B cell (primary cell): ENCODE measurements at regions not wholly inside any gene's neighbourhood (a gene's known extent, or its start where the extent isn't known, plus 50 kb on each side); places are given as distances from the start of the nearest gene placed in this dataset.

Source experiments
- ATAC-seq: fragments of 200-7000 bp; cut with Tn5 transposase; one replicate; pipeline ENCODE4 v1.10.0; 2021; ENCODE audit warnings: low read depth, mild to moderate bottlenecking, moderate number of reproducible peaks, moderate library complexity
- CTCF ChIA-PET: fragments of 350-600 bp; sonication (Branson Sonifier 250); formaldehyde crosslinking; loops from one replicate; lab custom pipeline; 2021; ENCODE audit warnings: antibody characterized with exemption, inconsistent platforms; lab: Charles Lee
- POLR2A ChIA-PET: fragments of 350-600 bp; sonication (Branson Sonifier 250); formaldehyde crosslinking; loops from one replicate; lab custom pipeline; 2021; ENCODE audit warnings: antibody characterized with exemption; lab: Charles Lee
- DNase-seq: peaks from one replicate; pipeline ENCODE4 v3.0.0; 2013
- H2AFZ ChIP-seq: 2 replicates; pipeline ENCODE4 v1.6.1; 2012; ENCODE audit warnings: mild to moderate bottlenecking, low read depth, low read length; ENCODE audit not compliant: insufficient read depth, poor library complexity, severe bottlenecking
- H3K27ac ChIP-seq, 2 donors: 1 replicate in 1 of 2; 2 replicates in 1 of 2; pipeline ENCODE4 v1.5.1; 2012 to 2013; ENCODE audit warnings: low read length in 2 of 2, mild to moderate bottlenecking in 2 of 2, moderate library complexity in 1 of 2
- H3K27me3 ChIP-seq, 4 experiments: fragments of 200-600 bp in 1 of 4; sonication (generic) in 1 of 4; replicated peaks in 1 of 4; 1 replicate in 2 of 4; 2 replicates in 2 of 4; pipeline versions ENCODE4 v1.6.1 to v1.7.0; 2013 to 2016; ENCODE audit warnings: low read length in 3 of 4, mild to moderate bottlenecking in 2 of 4, mixed read lengths in 1 of 4, moderate library complexity in 1 of 4; ENCODE audit not compliant: insufficient read depth in 4 of 4, control insufficient read depth in 3 of 4; ENCODE audit errors: control extremely low read depth in 1 of 4
- H3K36me3 ChIP-seq, 2 experiments: replicated peaks in 1 of 2; 1 replicate in 1 of 2; 2 replicates in 1 of 2; pipeline versions ENCODE4 v1.6.1 to v1.7.1; 2013; ENCODE audit warnings: low read length in 1 of 2; ENCODE audit not compliant: insufficient read depth in 2 of 2, control insufficient read depth in 1 of 2; ENCODE audit errors: control extremely low read depth in 1 of 2, extremely low read depth in 1 of 2
- H3K4me1 ChIP-seq, 2 donors: fragments of 200-600 bp in 1 of 2; sonication (generic) in 1 of 2; 1 replicate in 1 of 2; 2 replicates in 1 of 2; pipeline versions ENCODE4 v1.5.1 to v1.6.1; 2013 to 2017; ENCODE audit warnings: low read length in 2 of 2; ENCODE audit not compliant: control insufficient read depth in 2 of 2, insufficient read depth in 2 of 2
- H3K4me2 ChIP-seq: replicated peaks from 2 replicates; pipeline ENCODE3; 2012; ENCODE audit warnings: mild to moderate bottlenecking, low read depth, low read length; ENCODE audit not compliant: poor library complexity, severe bottlenecking
- H3K4me3 ChIP-seq, 5 experiments: fragments of 200-600 bp in 1 of 5; sonication (generic) in 1 of 5; 1 replicate in 3 of 5; 2 replicates in 2 of 5; pipeline versions ENCODE4 v1.5.1 to v1.7.0; 2011 to 2016; ENCODE audit warnings: low read length in 4 of 5, mild to moderate bottlenecking in 4 of 5, low read depth in 2 of 5, control low read depth in 1 of 5, moderate library complexity in 1 of 5; ENCODE audit not compliant: insufficient read depth in 1 of 5; ENCODE audit errors: control extremely low read depth in 1 of 5, extremely low read depth in 1 of 5
- H3K79me2 ChIP-seq: fragments of 200-600 bp; sonication (generic); one replicate; pipeline ENCODE4 v1.6.0; 2016; ENCODE audit warnings: low read length; ENCODE audit not compliant: control insufficient read depth, insufficient read depth
- H3K9ac ChIP-seq: fragments of 200-600 bp; sonication (generic); 2 replicates; pipeline ENCODE4 v1.6.1; 2017; ENCODE audit warnings: mild to moderate bottlenecking, low read length, moderate library complexity
- H3K9me3 ChIP-seq, 3 donors: one replicate each; pipeline versions ENCODE4 v1.6.1 to v1.7.1; 2013; ENCODE audit warnings: low read length in 2 of 3; ENCODE audit not compliant: control insufficient read depth in 2 of 3, insufficient read depth in 1 of 3; ENCODE audit errors: control extremely low read depth in 1 of 3
- H4K20me1 ChIP-seq: 2 replicates; pipeline ENCODE4 v1.6.0; 2012; ENCODE audit warnings: mild to moderate bottlenecking, low read length; ENCODE audit not compliant: insufficient read depth, control insufficient read depth, poor library complexity, severe bottlenecking
- H3K27ac Mint-ChIP-seq: one replicate; pipeline ENCODE4 v1.8.0; 2021; ENCODE audit warnings: mixed read lengths
- H3K27me3 Mint-ChIP-seq: one replicate; pipeline ENCODE4 v1.8.0; 2021; ENCODE audit warnings: mixed read lengths
- H3K4me1 Mint-ChIP-seq: one replicate; pipeline ENCODE4 v1.8.0; 2021; ENCODE audit warnings: mixed read lengths
- H3K4me3 Mint-ChIP-seq: one replicate; pipeline ENCODE4 v1.8.0; 2021; ENCODE audit warnings: mixed read lengths
- H3K9me3 Mint-ChIP-seq: one replicate; pipeline ENCODE4 v1.8.0; 2022; ENCODE audit warnings: mixed read lengths; ENCODE audit not compliant: insufficient read depth
- CTCF ChIP-seq: fragments of 200-600 bp; IDR thresholded peaks from one replicate; pipeline ENCODE4 v1.8.0; 2022; ENCODE audit warnings: antibody characterized with exemption, mild to moderate bottlenecking
- EZH2 ChIP-seq: IDR thresholded peaks from 2 replicates; pipeline ENCODE4 v1.6.1; 2012; ENCODE audit warnings: borderline replicate concordance, low read depth, mild to moderate bottlenecking, moderate library complexity, low read length; ENCODE audit not compliant: insufficient read depth, poor library complexity, severe bottlenecking
- WGBS: methylation state at CpG from one replicate; pipeline ENCODE4 v1.1.5; 2013; ENCODE audit warnings: missing lambda C conversion rate; ENCODE audit not compliant: insufficient coverage; 5-methylcytosine and 5-hydroxymethylcytosine counted together
- intact Hi-C: fragments of 100-400 bp; cut with micrococcal nuclease; formaldehyde crosslinking; loops from one replicate; pipeline ENCODE4 v1.10.0; 2022

- Histone ChIP-seq H3K4me3 (no peak overlapping the region), H3K27ac (no peak overlapping the region), H3K4me1 (no peaks in the 10 kb centered on the region), H3K4me2 (no peak overlapping the region), H4K20me1 (no peaks in the 10 kb centered on the region), H2AFZ (no peak overlapping the region), H3K9ac (no peak overlapping the region), H3K36me3 (no peaks in the 10 kb centered on the region), H3K9me3 (no peaks in the 10 kb centered on the region), H3K27me3 (peaks cover 0 to 11% (median 3%) of the 10 kb centered on the region in 4 experiments), H3K79me2 (no peaks in the 10 kb centered on the region)
- TF ChIP-seq EZH2 (no peak), CTCF (no peak)
- ATAC-seq (no peak), DNase-seq (no peak)
- peaks cover 27% of the 10 kb centered on the region for H3K27me3 Mint-ChIP-seq
- H3K4me1 Mint-ChIP-seq, result no peaks in the 10 kb centered on the region
- H3K27ac Mint-ChIP-seq, result no peak overlapping the region
- no peaks in the 10 kb centered on the region for H3K9me3 Mint-ChIP-seq
- CTCF ChIA-PET, result no interaction called here
- POLR2A ChIA-PET, result no interaction called here
- H3K4me3 Mint-ChIP-seq, result no peak overlapping the region
- intact Hi-C loops, result no loop called here
These were observed 394.6 kb downstream of the MED13L start for GRCh38 chr12:115882936-115883335.

GRCh38 chr12:115880238-115880637 is 397.3 kb downstream of the MED13L start:
- WGBS, result 94% methylated on average over 2 of the region's 3 CpGs
- CTCF ChIA-PET, result no interaction called here

More at GRCh38 chr12:115880238-115880637, 397.3 kb downstream of the MED13L start:
- no peak for ATAC-seq
- no peaks in the 10 kb centered on the region for H3K36me3 ChIP-seq
- no peak overlapping the region for H2AFZ ChIP-seq
- Mint-ChIP-seq H3K27ac (no peak overlapping the region), H3K27me3 (peaks cover 18% of the 10 kb centered on the region), H3K9me3 (peaks cover 6% of the 10 kb centered on the region), H3K4me3 (no peak overlapping the region), H3K4me1 (no peaks in the 10 kb centered on the region)
- TF ChIP-seq CTCF, result no peak
- no peak for TF ChIP-seq EZH2
- no peaks in the 10 kb centered on the region for H4K20me1 ChIP-seq
- H3K9ac ChIP-seq, result no peak overlapping the region
- no peaks in the 10 kb centered on the region for H3K79me2 ChIP-seq
- H3K9me3 ChIP-seq, result peaks cover 0 to 2% (median 0%) of the 10 kb centered on the region in 3 donors
- no peak for DNase-seq
- no peak overlapping the region for H3K27ac ChIP-seq
- intact Hi-C loops, result no loop called here
- POLR2A ChIA-PET, result no interaction called here
- H3K4me3 ChIP-seq, result no peak overlapping the region
- H3K4me2 ChIP-seq, result no peak overlapping the region
- H3K27me3 ChIP-seq, result peaks cover 0 to 6% (median 1%) of the 10 kb centered on the region in 4 experiments
- no peaks in the 10 kb centered on the region for H3K4me1 ChIP-seq
